OCI-LY7 (cell line): ENCODE measurements at regions not wholly inside any gene's neighbourhood (a gene's known extent, or its start where the extent isn't known, plus 50 kb on each side); places are given as distances from the start of the nearest gene placed in this dataset.

Experiments
- BruUV-seq: library from RNA; stranded (reverse); fragments of 400-500 nt; replicated peaks from 2 replicates; lab custom pipeline; 2021; lab: Mats Ljungman, UMichigan
- CTCF ChIA-PET: fragments of 300-600 bp; sonication (Branson Sonifier 250); formaldehyde crosslinking; loops from one replicate; lab custom pipeline; 2022; ENCODE audit warnings: antibody characterized with exemption; ENCODE audit not compliant: unreplicated experiment; lab: Charles Lee
- POLR2A ChIA-PET: fragments of 300-600 bp; sonication (Branson Sonifier 250); formaldehyde crosslinking; loops from one replicate; lab custom pipeline; 2022; ENCODE audit warnings: antibody characterized with exemption; lab: Charles Lee
- DNase-seq: peaks from one replicate; pipeline ENCODE4 v3.0.0-alpha.2; 2015; ENCODE audit warnings: low spot score
- H2AFZ ChIP-seq: fragments of 200-600 bp; sonication (generic), shearing (Covaris generic); 2 replicates; pipeline ENCODE4 v1.6.1; 2014; ENCODE audit warnings: mild to moderate bottlenecking, antibody characterized with exemption, low read length, moderate library complexity
- H3K27ac ChIP-seq: fragments of 200-600 bp; sonication (generic); 2 replicates; pipeline ENCODE4 v1.5.1; 2014; ENCODE audit warnings: mixed run types, low read depth, mild to moderate bottlenecking, moderate library complexity, low read length, inconsistent platforms; ENCODE audit not compliant: poor library complexity, severe bottlenecking
- H3K36me3 ChIP-seq: fragments of 200-600 bp; sonication (generic); 2 replicates; pipeline ENCODE4 v1.6.1; 2014; ENCODE audit warnings: mild to moderate bottlenecking, antibody characterized with exemption, low read length, moderate library complexity, mixed read lengths; ENCODE audit not compliant: insufficient read depth
- H3K4me1 ChIP-seq: fragments of 200-600 bp; sonication (generic); 2 replicates; pipeline ENCODE4 v1.5.1; 2014; ENCODE audit warnings: mild to moderate bottlenecking, low read length; ENCODE audit not compliant: insufficient read depth, poor library complexity, severe bottlenecking
- H3K4me2 ChIP-seq: fragments of 200-600 bp; sonication (generic); 2 replicates; pipeline ENCODE4 v1.6.1; 2014; ENCODE audit warnings: mild to moderate bottlenecking, low read length
- H3K4me3 ChIP-seq: fragments of 200-600 bp; sonication (generic); 2 replicates; pipeline ENCODE4 v1.5.1; 2014; ENCODE audit warnings: mild to moderate bottlenecking, low read depth, low read length; ENCODE audit not compliant: poor library complexity, severe bottlenecking
- H3K79me2 ChIP-seq: fragments of 200-600 bp; sonication (generic); 2 replicates; pipeline ENCODE4 v1.6.1; 2016; ENCODE audit warnings: low read depth, mild to moderate bottlenecking, low read length, moderate library complexity, mixed read lengths; ENCODE audit not compliant: insufficient read depth
- H3K9me2 ChIP-seq: fragments of 200-600 bp; sonication (generic); 2 replicates; pipeline ENCODE4 v1.6.1; 2016; ENCODE audit warnings: mild to moderate bottlenecking, low read length, mixed read lengths; ENCODE audit not compliant: insufficient read depth
- H3K9me3 ChIP-seq: fragments of 200-600 bp; sonication (generic); 2 replicates; pipeline ENCODE4 v1.6.1; 2014; ENCODE audit warnings: mild to moderate bottlenecking, mixed run types, low read length, mixed read lengths
- H4K20me1 ChIP-seq: fragments of 200-600 bp; sonication (generic); 2 replicates; pipeline ENCODE4 v1.6.1; 2014; ENCODE audit warnings: mild to moderate bottlenecking, antibody characterized with exemption, low read length, moderate library complexity, mixed read lengths; ENCODE audit not compliant: insufficient read depth
- EZH2phosphoT487 ChIP-seq: fragments of 200-600 bp; sonication (generic); IDR thresholded peaks from 2 replicates; pipeline ENCODE4 v1.6.1; 2018; ENCODE audit warnings: low read depth, borderline replicate concordance, mild to moderate bottlenecking, mixed run types, antibody characterized with exemption, low read length, moderate library complexity, mixed read lengths
- intact Hi-C: fragments of 100-400 bp; cut with micrococcal nuclease; formaldehyde crosslinking; loops from one replicate; pipeline ENCODE4 v1.10.0; 2022; ENCODE audit not compliant: unreplicated experiment
- TF ChIP-seq, protein P1 (sequence below): fragments of 200-600 bp; sonication (generic); conservative IDR thresholded peaks from 2 replicates; pipeline ENCODE4 v1.5.1; 2014; ENCODE audit warnings: mild to moderate bottlenecking, antibody characterized with exemption, low read length, moderate library complexity, mixed read lengths

GRCh38 chr5:96242571-96242970 is 190.5 kb downstream of the PCSK1 start:
- no peaks in the 10 kb centered on the region for H3K9me3 ChIP-seq
- TF ChIP-seq, protein P1, sequence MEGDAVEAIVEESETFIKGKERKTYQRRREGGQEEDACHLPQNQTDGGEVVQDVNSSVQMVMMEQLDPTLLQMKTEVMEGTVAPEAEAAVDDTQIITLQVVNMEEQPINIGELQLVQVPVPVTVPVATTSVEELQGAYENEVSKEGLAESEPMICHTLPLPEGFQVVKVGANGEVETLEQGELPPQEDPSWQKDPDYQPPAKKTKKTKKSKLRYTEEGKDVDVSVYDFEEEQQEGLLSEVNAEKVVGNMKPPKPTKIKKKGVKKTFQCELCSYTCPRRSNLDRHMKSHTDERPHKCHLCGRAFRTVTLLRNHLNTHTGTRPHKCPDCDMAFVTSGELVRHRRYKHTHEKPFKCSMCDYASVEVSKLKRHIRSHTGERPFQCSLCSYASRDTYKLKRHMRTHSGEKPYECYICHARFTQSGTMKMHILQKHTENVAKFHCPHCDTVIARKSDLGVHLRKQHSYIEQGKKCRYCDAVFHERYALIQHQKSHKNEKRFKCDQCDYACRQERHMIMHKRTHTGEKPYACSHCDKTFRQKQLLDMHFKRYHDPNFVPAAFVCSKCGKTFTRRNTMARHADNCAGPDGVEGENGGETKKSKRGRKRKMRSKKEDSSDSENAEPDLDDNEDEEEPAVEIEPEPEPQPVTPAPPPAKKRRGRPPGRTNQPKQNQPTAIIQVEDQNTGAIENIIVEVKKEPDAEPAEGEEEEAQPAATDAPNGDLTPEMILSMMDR, result no peak
- no peak for TF ChIP-seq EZH2phosphoT487
- ChIA-PET POLR2A (interaction anchor here (0.6 kb wide), 1 partner anchor 549 kb away, joined by 3 read pairs; no protein-coding TSS in a partner anchor), CTCF (no interaction called here)
- H3K4me2 ChIP-seq, result no peak overlapping the region
- no peak overlapping the region for H2AFZ ChIP-seq
- no peak overlapping the region for H3K27ac ChIP-seq
- no TSS peak for BruUV-seq
- intact Hi-C loops, result no loop called here
- no peak overlapping the region for H3K4me3 ChIP-seq
- H3K9me2 ChIP-seq, result no peaks in the 10 kb centered on the region
- no peaks in the 10 kb centered on the region for H3K4me1 ChIP-seq
- no peak for DNase-seq
- H3K36me3 ChIP-seq, result no peaks in the 10 kb centered on the region
- no peaks in the 10 kb centered on the region for H4K20me1 ChIP-seq
- no peaks in the 10 kb centered on the region for H3K79me2 ChIP-seq

- intact Hi-C loops, result no loop called here
- H3K4me2 ChIP-seq, result no peak overlapping the region
- TF ChIP-seq, protein P1, result no peak
- TF ChIP-seq EZH2phosphoT487, result no peak
- no peaks in the 10 kb centered on the region for H3K36me3 ChIP-seq
- no peaks in the 10 kb centered on the region for H3K79me2 ChIP-seq
- ChIA-PET POLR2A (no interaction called here), CTCF (no interaction called here)
- no peak overlapping the region for H3K27ac ChIP-seq
- no peaks in the 10 kb centered on the region for H4K20me1 ChIP-seq
- H3K9me3 ChIP-seq, result no peaks in the 10 kb centered on the region
- no peak overlapping the region for H2AFZ ChIP-seq
- H3K4me3 ChIP-seq, result no peak overlapping the region
- no TSS peak for BruUV-seq
- no peak for DNase-seq
- no peaks in the 10 kb centered on the region for H3K4me1 ChIP-seq
- H3K9me2 ChIP-seq, result no peaks in the 10 kb centered on the region
Measured at GRCh38 chr5:96236831-96237230, 196.2 kb downstream of the PCSK1 start.

DNA sequence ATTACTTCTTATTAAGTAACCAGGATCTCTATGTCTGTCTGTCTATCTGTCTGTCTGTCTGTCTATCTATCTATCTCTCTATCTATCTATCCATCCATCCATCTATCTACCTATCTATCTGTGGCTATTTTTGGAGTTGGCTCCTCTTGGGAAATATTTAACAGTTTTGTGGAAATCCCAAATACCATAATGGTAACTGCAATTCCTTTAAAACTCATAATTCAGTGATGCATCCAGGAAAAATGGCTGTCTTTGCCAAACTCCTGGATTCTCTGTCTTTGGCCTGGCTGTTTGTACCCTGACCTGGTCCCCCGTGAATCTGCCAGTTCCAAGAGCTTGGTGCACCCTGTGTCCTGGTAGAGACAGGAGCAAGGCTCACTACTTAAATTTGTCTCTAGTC is 197.0 kb downstream of the PCSK1 start:
- Histone ChIP-seq H4K20me1 (no peaks in the 10 kb centered on the region), H2AFZ (no peak overlapping the region), H3K4me3 (no peak overlapping the region), H3K27ac (no peak overlapping the region), H3K4me2 (no peak overlapping the region), H3K79me2 (no peaks in the 10 kb centered on the region), H3K36me3 (no peaks in the 10 kb centered on the region), H3K9me2 (no peaks in the 10 kb centered on the region), H3K4me1 (no peaks in the 10 kb centered on the region), H3K9me3 (no peaks in the 10 kb centered on the region)
- POLR2A ChIA-PET, result no interaction called here
- CTCF ChIA-PET, result no interaction called here
- no peak for DNase-seq
- no TSS peak for BruUV-seq
- intact Hi-C loops, result no loop called here
- TF ChIP-seq EZH2phosphoT487, result no peak
- TF ChIP-seq, protein P1, result no peak
